ENCODE measurements at regions not wholly inside any gene's neighbourhood (a gene's known extent, or its start where the extent isn't known, plus 50 kb on each side); places are given as distances from the start of the nearest gene placed in this dataset.

GRCh38 chrX:68902706-68903504, 74.1 kb downstream of the EFNB1 start:
- 25% methylated on average over 9 of the region's 9 CpGs for WGBS (ENCODE audit: insufficient coverage, insufficient replicate concordance, low lambda C conversion rate, missing lambda C conversion rate)
- BruUV-seq (replicated peaks) = no TSS peak
- no peak for DNase-seq (ENCODE audit: low read depth, low spot score)
- CTCF ChIA-PET = no interaction called here
- POLR2A ChIA-PET = no interaction called here
- Histone ChIP-seq H3K27ac (ENCODE audit: control insufficient read depth, insufficient read depth) (no peak overlapping the region), H3K9me3 (replicated peaks; ENCODE audit: control insufficient read depth, insufficient read depth, low read length) (no peaks in the 10 kb centered on the region), H3K4me3 (no peak overlapping the region), H3K79me2 (ENCODE audit: control insufficient read depth, insufficient read depth, low read length) (no peaks in the 10 kb centered on the region), H2AFZ (ENCODE audit: control insufficient read depth, low read depth, low read length) (no peak overlapping the region), H4K20me1 (ENCODE audit: control insufficient read depth, insufficient read depth) (no peaks in the 10 kb centered on the region), H3K4me2 (ENCODE audit: control insufficient read depth, insufficient read depth) (no peak overlapping the region), H3K27me3 (replicated peaks in 1 of 2; ENCODE audit: control insufficient read depth in 2 of 2, insufficient read depth in 2 of 2, low read length in 1 of 2) (no peaks in the 10 kb centered on the region), H3K36me3 (ENCODE audit: control insufficient read depth in 2 of 2, insufficient read depth in 2 of 2, low read length in 1 of 2) (no peaks in the 10 kb centered on the region), H3K4me1 (ENCODE audit: control insufficient read depth, insufficient read depth, low read length) (no peaks in the 10 kb centered on the region), H3K9ac (ENCODE audit: control insufficient read depth, insufficient read depth, low read length) (no peak overlapping the region)
- RAD21 ChIA-PET (ENCODE audit: unreplicated experiment) = no interaction called here
- no peak for FAIRE-seq
- in situ Hi-C loops (cut with MboI) (no loop called here), intact Hi-C loops (cut with micrococcal nuclease; ENCODE audit: unreplicated experiment) (no loop called here)
- ATAC-seq = no peak
- no peak for TF ChIP-seq NFXL1 (IDR thresholded peaks at IDR 0.05; ENCODE audit: borderline replicate concordance)
- no peak for TF ChIP-seq MXI1 (IDR thresholded peaks at IDR 0.05; ENCODE audit: low read depth, low read length)
- SMC1A ChIA-PET (ENCODE audit: uncharacterized antibody, unreplicated experiment) = no interaction called here

- Histone ChIP-seq H3K27ac (ENCODE audit: control insufficient read depth, insufficient read depth) (no peak overlapping the region), H3K79me2 (ENCODE audit: control insufficient read depth, insufficient read depth, low read length) (no peaks in the 10 kb centered on the region), H4K20me1 (ENCODE audit: control insufficient read depth, insufficient read depth) (no peaks in the 10 kb centered on the region), H3K4me3 (no peak overlapping the region), H3K4me2 (ENCODE audit: control insufficient read depth, insufficient read depth) (no peak overlapping the region), H3K27me3 (replicated peaks in 1 of 2; ENCODE audit: control insufficient read depth in 2 of 2, insufficient read depth in 2 of 2, low read length in 1 of 2) (no peaks in the 10 kb centered on the region), H3K9me3 (replicated peaks; ENCODE audit: control insufficient read depth, insufficient read depth, low read length) (no peaks in the 10 kb centered on the region), H3K4me1 (ENCODE audit: control insufficient read depth, insufficient read depth, low read length) (no peaks in the 10 kb centered on the region), H2AFZ (ENCODE audit: control insufficient read depth, low read depth, low read length) (no peak overlapping the region), H3K36me3 (ENCODE audit: control insufficient read depth in 2 of 2, insufficient read depth in 2 of 2, low read length in 1 of 2) (no peaks in the 10 kb centered on the region), H3K9ac (ENCODE audit: control insufficient read depth, insufficient read depth, low read length) (no peak overlapping the region)
- no peak for ATAC-seq
- no peak for DNase-seq (ENCODE audit: low read depth, low spot score)
- intact Hi-C loops (cut with micrococcal nuclease; ENCODE audit: unreplicated experiment) (no loop called here), in situ Hi-C loops (cut with MboI) (no loop called here)
- no peak for FAIRE-seq
- ChIA-PET POLR2A (no interaction called here), SMC1A (ENCODE audit: uncharacterized antibody, unreplicated experiment) (no interaction called here), CTCF (no interaction called here), RAD21 (ENCODE audit: unreplicated experiment) (no interaction called here)
- TF ChIP-seq SMAD5 (IDR thresholded peaks at IDR 0.05; ENCODE audit: low read depth) (no peak), CBX3 (IDR thresholded peaks at IDR 0.05; ENCODE audit: borderline replicate concordance, low read depth) (no peak), IRF4 (IDR thresholded peaks at IDR 0.05; ENCODE audit: low read depth, low read length) (no peak), CREB1 (IDR thresholded peaks at IDR 0.05; ENCODE audit: low read depth) (no peak), ZNF274 (IDR thresholded peaks at IDR 0.05; ENCODE audit: insufficient read depth, insufficient read length) (no peak), ZNF217 (IDR thresholded peaks at IDR 0.05) (no peak), SPI1 (IDR thresholded peaks at IDR 0.05; ENCODE audit: borderline replicate concordance, insufficient read depth, low read depth, low read length) (no peak), ESRRA (IDR thresholded peaks at IDR 0.05; ENCODE audit: low read length) (no peak), EP300 (IDR thresholded peaks at IDR 0.05; ENCODE audit: borderline replicate concordance in 1 of 2, control insufficient read depth in 1 of 2, low read depth in 2 of 2, low read length in 2 of 2) (no peak), GABPA (IDR thresholded peaks at IDR 0.05; ENCODE audit: low read depth) (no peak), NR2F1 (conservative IDR thresholded peaks at IDR 0.05) (no peak)
- 30% methylated on average over 3 of the region's 3 CpGs for WGBS (ENCODE audit: insufficient coverage, insufficient replicate concordance, low lambda C conversion rate, missing lambda C conversion rate)
- BruUV-seq (replicated peaks) = no TSS peak
Observed at GRCh38 chrX:68901519-68901918, 72.7 kb downstream of the EFNB1 start.

Data from GM12878 (cell line).